ENCODE measurements at regions not wholly inside any gene's neighbourhood (a gene's known extent, or its start where the extent isn't known, plus 50 kb on each side); places are given as distances from the start of the nearest gene placed in this dataset.

DNA sequence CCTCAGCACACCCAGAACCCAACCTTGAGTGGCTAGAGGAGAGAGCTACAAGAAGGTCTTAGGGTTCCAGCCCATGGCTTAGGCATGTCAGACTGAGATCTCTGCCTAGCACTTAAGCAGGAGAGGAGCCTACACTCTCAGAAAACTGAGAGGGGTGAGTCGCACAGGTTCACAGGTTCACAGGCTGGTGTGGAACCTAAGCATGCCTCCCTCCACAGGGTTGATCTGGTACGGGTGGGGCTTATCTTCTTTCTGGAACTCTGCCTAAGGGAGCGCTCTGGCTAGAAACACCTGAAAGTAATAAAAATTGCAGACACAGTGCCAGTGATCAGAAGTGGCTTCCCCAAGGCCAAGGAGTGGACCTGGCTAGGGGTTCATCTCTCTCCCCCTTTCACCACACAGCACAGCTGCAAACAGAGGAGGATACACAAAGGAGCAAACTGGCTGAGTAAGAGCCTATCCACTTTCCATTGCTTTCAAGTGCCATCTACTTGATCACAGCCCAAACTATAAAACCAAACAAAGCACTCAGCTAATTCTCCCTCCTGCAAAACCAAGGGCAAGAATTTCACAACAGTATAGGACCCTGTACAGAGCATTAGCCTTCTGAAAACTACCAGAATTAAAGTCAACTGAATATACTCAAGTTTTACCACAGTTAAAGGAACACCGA is 481.9 kb upstream of the SETBP1 start:
- DNase-seq (ENCODE audit: low spot score): no peak

DNA sequence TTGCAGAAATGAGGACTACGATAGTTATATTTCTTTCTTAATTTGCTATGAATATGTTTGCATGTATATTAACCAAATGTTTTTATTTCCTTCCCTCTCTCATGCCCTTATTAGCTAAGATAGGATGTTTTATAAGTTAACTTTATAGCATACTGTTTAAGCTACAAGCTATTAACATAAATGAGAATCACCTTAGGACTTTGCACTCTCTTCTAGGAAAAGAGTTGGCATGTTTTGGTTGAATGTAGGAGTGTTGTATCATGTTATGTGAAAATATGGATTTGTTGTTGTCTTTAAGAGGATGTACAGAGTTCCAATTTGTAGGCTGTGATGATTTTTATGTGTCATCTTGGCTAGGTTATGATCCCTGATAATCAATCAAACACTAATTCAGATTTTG is 467.4 kb upstream of the SETBP1 start:
- no peak for DNase-seq (ENCODE audit: low spot score)

GRCh38 chr18:44214396-44214795 is 466.3 kb upstream of the SETBP1 start:
- no peak for DNase-seq (ENCODE audit: low spot score)

DNA sequence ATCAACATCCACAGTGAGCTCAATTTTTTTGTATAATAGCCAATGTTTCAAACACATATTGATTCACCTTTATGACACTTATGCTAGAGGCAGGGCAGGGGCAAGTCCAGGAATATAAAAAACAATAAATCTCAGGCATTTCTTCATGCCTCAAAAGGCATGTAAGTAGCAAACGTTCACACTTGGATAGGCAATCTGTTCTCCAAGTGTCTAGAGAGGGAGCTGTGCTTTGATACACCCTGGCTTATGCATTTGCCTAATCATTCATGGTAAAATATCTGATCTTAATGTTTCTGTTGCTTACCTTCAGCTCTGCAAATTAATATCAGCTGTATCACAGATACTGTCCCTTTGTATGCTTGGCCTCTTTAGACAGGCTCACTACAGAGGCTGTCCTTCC is 464.5 kb upstream of the SETBP1 start:
- DNase-seq (ENCODE audit: low spot score): no peak

- DNase-seq (ENCODE audit: low spot score): no peak
Measured at GRCh38 chr18:44227501-44227900, 453.2 kb upstream of the SETBP1 start.

DNA sequence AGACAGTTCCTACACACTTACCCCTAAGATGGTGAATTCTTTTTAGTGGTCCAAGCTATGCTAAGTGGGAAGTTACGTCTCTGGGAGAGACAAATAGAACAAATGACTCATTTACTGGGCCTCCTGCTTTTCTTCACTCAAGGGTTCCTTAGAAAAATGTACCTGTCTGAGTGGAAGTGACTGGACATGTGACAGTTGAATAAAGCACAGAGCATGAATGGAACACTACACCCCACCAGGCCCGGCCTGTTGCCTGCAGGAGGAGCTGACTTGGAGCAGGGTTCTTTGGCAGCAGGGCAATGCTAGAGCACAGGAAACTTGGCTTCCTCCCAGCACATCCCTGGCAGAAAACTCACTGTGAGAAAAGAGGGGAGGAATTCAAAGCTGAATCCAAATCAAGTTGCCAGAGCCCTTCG is 451.0 kb upstream of the SETBP1 start:
- DNase-seq (ENCODE audit: low spot score): no peak

GRCh38 chr18:44231936-44232335 is 448.8 kb upstream of the SETBP1 start:
- no peak for DNase-seq (ENCODE audit: low spot score)

GRCh38 chr18:44232500-44232899 is 448.2 kb upstream of the SETBP1 start:
- DNase-seq (ENCODE audit: low spot score): no peak

- no peak for DNase-seq (ENCODE audit: low spot score)
Measured at GRCh38 chr18:44238454-44238853, 442.2 kb upstream of the SETBP1 start.

DNA sequence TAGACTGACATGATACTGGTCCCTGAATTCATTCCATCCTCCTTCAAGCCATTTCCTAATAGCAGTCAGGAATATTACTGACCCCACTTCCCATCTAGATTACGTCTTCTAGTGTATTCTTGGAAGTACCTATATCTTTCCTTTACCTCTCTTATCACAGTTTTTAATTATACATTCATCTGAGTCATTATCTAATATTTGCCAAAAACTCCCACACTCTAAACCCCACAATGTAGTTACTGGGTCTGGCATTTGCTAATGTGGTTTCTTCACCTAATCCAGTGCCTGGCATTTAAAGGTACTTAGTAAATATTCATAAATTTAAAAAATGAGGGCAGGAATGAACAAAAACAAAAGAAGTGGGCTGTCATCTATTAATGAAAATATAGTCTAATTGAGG is 441.8 kb upstream of the SETBP1 start:
- no peak for DNase-seq (ENCODE audit: low spot score)

DNA sequence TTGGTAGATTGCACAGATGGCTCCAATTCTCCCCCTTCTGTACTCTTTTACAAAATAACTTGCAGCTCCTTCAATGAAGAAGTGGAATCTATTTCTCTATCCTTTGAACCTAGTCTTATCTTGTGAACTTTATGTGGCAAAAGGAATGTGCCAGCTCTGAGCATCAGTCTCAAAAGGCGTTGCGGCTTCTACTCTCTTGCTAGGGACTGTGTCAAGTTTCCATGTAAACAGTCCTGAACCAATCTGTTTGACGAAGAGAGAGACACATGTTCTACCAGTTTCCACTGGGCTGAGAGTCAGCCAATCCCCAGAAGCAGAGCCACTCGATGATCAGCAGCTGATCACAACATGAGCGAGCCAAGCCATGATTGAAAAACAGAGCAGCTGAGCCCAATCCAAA is 439.7 kb upstream of the SETBP1 start:
- no peak for DNase-seq (ENCODE audit: low spot score)

- DNase-seq (ENCODE audit: low spot score): no peak
Measured at GRCh38 chr18:44245019-44245418, 435.7 kb upstream of the SETBP1 start.

DNA sequence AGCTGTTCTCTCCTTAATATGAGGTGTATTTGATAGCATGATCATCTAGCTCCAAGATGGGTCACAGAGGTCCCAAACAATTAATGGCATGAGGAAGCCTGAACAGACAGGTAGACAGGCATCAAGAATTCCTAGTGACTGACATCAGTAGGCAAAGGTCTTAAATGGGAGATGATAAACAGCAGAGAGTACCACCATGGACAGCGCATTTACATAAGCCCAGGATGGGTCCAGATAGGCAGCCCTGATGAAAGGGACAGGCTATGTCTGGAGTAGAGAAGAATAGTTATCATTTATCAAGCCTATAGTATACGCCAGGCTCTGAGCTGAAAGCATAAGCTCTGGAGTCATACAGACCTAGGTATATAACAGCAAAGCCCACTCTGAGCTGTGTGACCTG is 434.7 kb upstream of the SETBP1 start:
- DNase-seq (ENCODE audit: low spot score): no peak

DNA sequence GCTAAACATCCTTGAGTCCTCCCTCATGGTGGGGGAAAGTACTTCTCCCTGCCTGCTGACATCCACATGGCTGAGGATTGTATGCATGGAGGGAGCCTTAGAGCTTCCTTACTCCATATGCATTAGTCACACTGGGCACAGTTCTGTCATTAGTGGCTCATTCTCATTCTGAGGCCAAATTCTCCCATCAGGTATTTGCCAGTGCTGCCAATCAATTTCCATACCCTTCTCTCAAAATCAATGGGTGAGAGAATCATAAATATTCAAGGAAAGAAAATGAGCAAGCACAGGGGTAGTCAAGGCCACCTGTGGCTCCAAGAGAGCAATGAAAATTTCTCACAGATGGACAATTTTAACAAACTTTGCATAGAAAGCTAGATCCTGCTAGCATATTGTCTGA is 422.6 kb upstream of the SETBP1 start:
- no peak for DNase-seq (ENCODE audit: low spot score)

- no peak for DNase-seq (ENCODE audit: low spot score)
Measured at GRCh38 chr18:44258576-44258975, 422.1 kb upstream of the SETBP1 start.

DNA sequence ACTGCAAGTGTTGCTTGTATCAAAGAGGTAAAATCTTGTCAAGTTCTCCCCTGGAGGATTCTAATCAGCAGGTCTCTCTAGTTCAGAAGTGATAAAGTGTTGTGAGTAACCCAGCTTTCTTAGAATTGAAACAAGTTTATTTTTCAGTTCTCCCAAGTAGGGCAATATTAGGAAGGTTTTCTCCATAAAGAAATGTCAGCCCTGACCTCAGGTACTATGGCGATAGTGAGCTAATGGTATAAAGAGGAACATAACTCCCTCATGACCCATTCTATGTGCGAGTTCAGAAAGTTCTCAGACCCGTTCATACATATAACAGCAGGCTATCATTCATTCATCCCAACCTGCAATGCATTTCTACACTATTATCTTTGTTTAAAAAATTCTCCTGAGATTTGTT is 421.1 kb upstream of the SETBP1 start:
- DNase-seq (ENCODE audit: low spot score): no peak

DNA sequence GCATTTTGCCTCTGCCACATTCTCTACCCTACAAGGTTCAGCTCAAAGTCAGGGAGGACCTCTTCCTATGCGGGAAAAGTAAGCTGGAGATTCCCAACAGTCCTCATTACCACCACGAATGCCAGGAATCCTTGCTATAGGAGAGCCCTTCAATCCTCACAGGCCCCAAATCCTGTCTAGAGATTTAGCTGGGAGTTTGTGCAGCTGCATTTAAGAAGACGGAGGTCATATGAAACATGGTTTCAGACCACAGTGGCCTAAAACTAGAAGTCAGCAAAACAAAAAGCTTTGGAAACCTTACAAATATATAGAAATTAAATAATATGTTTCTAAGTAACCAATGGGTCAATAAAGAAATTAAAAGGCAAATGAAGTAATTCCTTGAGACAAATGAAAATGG is 415.3 kb upstream of the SETBP1 start:
- no peak for DNase-seq (ENCODE audit: low spot score)

DNA sequence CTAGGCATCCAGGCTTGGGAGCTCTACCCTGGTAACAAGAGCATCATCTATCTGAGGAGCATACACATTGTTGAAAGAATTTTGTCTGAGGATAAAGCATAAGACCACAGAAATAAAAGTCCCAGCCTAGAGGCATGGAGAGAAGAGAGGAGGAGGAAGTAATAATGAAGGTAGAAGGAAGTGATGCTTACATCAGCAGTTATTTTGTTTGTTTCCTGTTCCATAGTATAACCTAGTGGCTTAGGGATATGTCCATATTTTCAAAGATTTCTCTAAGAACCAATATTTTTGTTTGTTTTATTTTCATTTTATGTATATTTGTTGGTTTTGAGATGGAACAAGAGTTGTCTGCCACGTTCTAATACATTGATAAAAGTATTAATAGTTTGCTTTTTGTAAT is 407.4 kb upstream of the SETBP1 start:
- no peak for DNase-seq (ENCODE audit: low spot score)

- no peak for DNase-seq (ENCODE audit: low spot score)
Measured at GRCh38 chr18:44280479-44280878, 400.2 kb upstream of the SETBP1 start.

DNA sequence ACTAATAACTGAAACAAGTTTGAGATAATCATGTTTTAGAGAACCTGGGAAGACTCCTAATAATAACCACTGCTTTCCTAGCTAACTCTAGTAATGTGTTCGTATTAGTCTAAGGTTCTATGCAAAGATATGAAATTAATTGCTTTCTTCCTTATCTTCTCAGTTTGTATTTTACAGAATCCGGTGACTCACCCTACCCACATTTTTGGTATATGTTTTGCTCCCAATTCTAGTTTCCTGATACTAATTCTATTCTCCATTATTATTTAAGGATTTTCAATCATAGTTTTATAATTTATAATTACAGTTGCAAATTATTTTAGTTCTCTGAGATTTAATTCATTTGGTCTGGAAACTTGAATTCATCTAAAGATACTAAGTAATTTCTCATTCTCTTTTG is 394.6 kb upstream of the SETBP1 start:
- DNase-seq (ENCODE audit: low spot score): no peak

DNA sequence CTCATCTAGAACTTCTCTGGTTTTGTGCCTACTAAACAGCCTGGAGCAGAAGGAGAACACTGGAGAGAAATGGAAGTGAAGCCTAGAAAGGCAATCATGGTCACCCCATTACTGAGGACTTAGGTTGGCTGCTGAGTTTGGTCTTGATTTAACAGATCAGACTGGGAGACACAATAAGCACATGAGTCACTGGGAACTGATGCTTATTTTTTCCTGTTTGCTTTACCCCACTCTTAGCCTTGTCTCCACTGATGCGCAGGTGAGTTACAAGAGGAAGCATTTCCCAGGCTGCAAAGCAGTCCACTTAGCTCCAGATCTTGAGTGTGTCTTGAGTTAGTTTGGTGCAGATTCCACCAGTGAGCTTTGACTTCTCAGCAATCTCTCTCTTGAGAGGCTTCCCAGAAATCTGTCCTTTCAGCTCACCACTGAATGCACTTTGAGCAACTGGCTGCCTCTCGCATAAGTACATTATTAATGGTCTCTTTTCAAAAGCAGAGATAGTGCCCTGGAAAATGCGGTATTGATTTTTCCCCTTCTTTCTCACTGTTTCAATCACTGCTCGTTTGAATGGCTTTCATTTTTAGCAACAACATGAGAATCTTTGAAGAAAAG is 390.2 kb upstream of the SETBP1 start:
- no peak for DNase-seq (ENCODE audit: low spot score)

DNA sequence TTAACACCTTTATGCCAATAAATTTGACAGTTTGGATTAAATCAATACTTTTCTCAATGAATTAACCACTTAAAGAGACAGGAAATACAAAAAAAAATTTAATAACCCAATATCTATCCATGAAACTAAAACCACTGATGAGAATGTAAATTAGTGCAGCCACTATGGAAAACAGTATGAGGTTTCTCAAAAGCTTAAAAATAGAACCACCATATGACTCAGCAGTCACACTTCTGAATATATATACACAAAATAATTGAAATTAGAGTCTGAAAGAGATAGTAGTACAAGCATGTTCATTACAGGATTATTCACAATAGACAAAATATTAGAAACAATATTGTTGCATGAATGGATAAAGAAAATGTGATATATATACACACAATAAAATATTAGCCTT is 382.1 kb upstream of the SETBP1 start:
- DNase-seq (ENCODE audit: low spot score): no peak

GRCh38 chr18:44309185-44309584 is 371.5 kb upstream of the SETBP1 start:
- DNase-seq (ENCODE audit: low spot score): no peak

Data from A172 (cell line).